H7 (cell line): ENCODE measurements at regions not wholly inside any gene's neighbourhood (a gene's known extent, or its start where the extent isn't known, plus 50 kb on each side); places are given as distances from the start of the nearest gene placed in this dataset.
A peak's percentile ranks its signal among the peaks of the same experiment; 100 is the strongest.
"Not testable (repeated sequence)": the region's sequence is repeated elsewhere in the genome, so short reads cannot be mapped to it uniquely, and the experiment has no call there.

Experiments used
- DNase-seq: peaks from one replicate; pipeline ENCODE4 v3.0.0; 2012
- H3K27me3 ChIP-seq: 2 replicates; pipeline ENCODE4 v1.6.0; 2011; ENCODE audit warnings: mild to moderate bottlenecking, low read length; ENCODE audit not compliant: control insufficient read depth, insufficient read depth
- H3K36me3 ChIP-seq: replicated peaks from 2 replicates; pipeline ENCODE4 v1.5.1; 2011; ENCODE audit warnings: low read length; ENCODE audit not compliant: control insufficient read depth, insufficient read depth
- H3K4me3 ChIP-seq: 2 replicates; pipeline ENCODE4 v1.5.1; 2011; ENCODE audit warnings: low read depth, mild to moderate bottlenecking, control low read depth, low read length, moderate library complexity; ENCODE audit not compliant: insufficient read depth

- H3K36me3 ChIP-seq, result no peaks in the 10 kb centered on the region
- DNase-seq, result no peak
- no peaks in the 10 kb centered on the region for H3K27me3 ChIP-seq
- H3K4me3 ChIP-seq, result no peak overlapping the region
Observed at GRCh38 chr9:84054341-84055010, 73.9 kb downstream of the RMI1 start.

DNA sequence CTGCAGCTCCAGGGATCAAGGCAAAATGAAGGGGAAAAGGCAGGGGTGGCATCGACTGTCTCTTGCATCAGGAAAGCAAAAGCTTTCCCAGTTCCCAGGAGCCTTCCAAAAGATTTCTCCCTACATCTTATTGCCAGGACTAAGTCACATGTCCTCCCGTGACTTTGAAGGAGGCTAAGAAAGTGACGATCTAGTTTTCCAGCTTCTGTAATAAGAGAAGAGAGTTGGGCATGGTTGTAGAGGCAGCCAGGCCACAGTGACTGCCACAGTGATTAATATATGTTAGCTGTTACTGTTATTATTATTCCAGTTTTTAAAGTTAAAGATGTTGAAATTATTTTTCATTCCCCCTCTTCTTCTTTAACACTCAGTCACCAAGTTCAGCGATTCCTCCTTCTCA is 77.1 kb downstream of the RMI1 start:
- no peak for DNase-seq
- no peaks in the 10 kb centered on the region for H3K36me3 ChIP-seq
- H3K4me3 ChIP-seq, result no peak overlapping the region
- no peaks in the 10 kb centered on the region for H3K27me3 ChIP-seq

DNA sequence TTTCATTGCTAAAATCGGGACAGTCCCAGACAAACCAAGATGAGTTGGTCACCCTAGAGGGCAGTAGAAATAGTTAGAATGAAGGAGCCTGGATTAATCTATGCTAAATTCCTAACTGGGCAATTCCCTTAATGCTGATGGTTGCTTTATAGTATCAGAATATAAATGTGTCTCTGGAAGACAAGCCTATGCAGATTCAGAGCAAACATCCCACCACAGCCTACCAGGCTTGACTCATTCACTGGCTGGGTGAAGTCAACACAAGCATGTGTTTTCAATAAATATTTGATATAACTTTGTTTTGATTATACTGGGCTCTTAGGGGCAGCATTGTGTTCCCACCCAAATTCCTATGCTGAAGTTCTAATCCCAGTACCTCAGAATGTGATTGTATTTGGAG is 79.3 kb downstream of the RMI1 start:
- no peak for DNase-seq
- no peaks in the 10 kb centered on the region for H3K27me3 ChIP-seq
- H3K36me3 ChIP-seq, result no peaks in the 10 kb centered on the region
- no peak overlapping the region for H3K4me3 ChIP-seq

DNA sequence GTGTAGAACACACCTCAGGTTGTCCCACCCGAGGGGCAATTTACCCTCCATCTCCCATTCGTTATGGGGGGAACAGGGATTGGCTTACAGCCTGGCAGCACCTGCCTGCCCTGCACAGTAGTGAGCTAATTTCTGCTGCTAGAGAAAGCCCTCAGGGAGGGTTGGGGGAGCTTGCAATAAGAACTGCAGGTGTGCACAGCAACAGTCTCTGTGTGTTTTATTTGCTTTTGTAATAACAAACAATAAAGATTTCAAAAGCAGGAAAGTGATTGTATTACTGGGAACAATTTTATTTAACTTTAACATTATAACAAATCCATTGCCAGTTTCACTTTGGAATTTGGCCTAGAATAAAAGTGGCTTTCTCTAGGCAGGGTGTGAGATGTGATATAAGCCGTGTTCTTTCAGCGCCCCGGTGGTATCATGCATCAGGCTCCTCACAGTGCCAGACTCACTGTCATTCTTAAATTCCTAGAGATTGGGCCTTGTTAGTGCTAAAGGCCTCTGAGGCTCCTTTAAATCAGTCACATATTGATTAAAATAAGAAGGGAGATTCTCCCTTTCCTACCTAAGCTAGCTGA is 81.1 kb downstream of the RMI1 start:
- no peaks in the 10 kb centered on the region for H3K36me3 ChIP-seq
- DNase-seq, result no peak
- no peaks in the 10 kb centered on the region for H3K27me3 ChIP-seq
- no peak overlapping the region for H3K4me3 ChIP-seq

DNA sequence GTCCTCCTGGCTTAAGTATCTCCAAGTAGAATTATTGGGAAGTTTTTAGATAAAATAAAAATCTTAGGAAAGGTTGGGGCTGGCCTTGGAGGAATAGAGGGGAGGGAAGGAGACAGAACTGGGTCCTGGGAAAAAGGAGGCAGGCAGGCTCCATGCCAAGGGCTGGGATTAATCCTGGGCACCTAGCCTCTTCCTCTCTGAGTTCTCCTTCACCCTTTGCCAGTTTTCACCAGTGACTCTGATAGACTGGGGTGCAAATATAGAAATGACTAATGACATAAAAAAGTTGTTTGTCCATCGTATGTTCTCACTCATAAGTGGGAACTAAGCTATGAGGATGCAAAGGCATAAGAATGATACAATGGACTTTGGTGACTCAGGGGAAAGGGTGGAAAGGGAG is 81.9 kb downstream of the RMI1 start:
- no peak for DNase-seq
- H3K27me3 ChIP-seq, result no peaks in the 10 kb centered on the region
- H3K4me3 ChIP-seq, result no peak overlapping the region
- no peaks in the 10 kb centered on the region for H3K36me3 ChIP-seq

- H3K27me3 ChIP-seq, result no peaks in the 10 kb centered on the region
- no peaks in the 10 kb centered on the region for H3K36me3 ChIP-seq
- no peak overlapping the region for H3K4me3 ChIP-seq
- DNase-seq, result no peak
Observed at GRCh38 chr9:84067821-84068220, 87.2 kb downstream of the RMI1 start.

- no peak for DNase-seq
- Histone ChIP-seq H3K27me3 (no peaks in the 10 kb centered on the region), H3K4me3 (no peak overlapping the region), H3K36me3 (no peaks in the 10 kb centered on the region)
Observed at GRCh38 chr9:84068872-84069271, 88.3 kb downstream of the RMI1 start.

- no peak for DNase-seq
- Histone ChIP-seq H3K27me3 (no peaks in the 10 kb centered on the region), H3K4me3 (no peak overlapping the region), H3K36me3 (no peaks in the 10 kb centered on the region)
Observed at GRCh38 chr9:84070590-84070989, 90.0 kb downstream of the RMI1 start.

DNA sequence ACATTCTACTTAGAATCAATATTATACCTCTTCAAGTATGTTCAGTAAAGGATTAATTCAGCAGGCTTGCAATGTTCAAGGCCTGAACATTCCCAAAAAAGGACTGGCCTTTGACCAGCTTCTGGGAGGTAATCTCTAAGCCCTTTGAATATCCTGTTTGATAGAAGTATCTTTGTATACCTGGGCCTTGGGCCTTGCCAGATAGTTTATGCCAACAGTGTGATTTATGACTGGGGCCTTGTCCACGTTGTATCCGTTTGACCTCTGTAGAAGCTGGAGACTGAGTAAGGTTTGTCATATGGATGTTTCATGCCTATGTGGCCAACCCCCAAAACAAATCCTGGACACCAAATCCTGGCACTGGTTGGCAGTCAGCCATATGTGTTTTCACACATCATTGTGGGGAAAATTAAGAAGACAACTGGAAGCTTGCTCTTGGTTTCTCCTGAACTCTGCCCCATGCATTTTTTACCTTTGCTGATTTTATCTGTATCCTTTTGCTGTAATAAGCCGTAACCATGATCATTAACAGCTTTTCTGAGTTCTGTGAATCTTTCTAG is 92.1 kb downstream of the RMI1 start:
- no peak for DNase-seq
- no peaks in the 10 kb centered on the region for H3K27me3 ChIP-seq
- no peaks in the 10 kb centered on the region for H3K36me3 ChIP-seq
- no peak overlapping the region for H3K4me3 ChIP-seq

GRCh38 chr9:84075004-84075403 is 94.4 kb downstream of the RMI1 start:
- Histone ChIP-seq H3K27me3 (no peaks in the 10 kb centered on the region), H3K4me3 (no peak overlapping the region), H3K36me3 (no peaks in the 10 kb centered on the region)
- DNase-seq, result no peak

DNA sequence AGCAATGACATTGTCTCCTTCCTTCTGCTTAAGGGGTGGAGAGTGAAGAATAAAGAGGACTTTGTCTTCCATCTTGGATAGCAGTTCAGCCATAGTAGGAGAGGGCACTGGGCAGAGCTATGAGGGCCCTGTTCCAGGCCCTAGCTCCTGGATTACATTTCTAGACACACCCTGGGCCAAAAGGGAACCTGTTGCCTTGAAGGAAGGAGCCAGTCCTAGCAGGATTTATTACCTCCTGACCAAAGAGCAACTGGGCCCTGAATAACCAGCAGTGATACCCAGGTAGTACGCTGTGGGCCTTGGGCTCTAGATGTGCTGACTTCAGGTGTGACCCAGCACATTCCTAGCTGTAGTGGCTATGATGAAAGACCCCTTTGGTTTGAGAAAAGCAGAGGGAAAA is 95.8 kb downstream of the RMI1 start:
- no peak for DNase-seq
- no peaks in the 10 kb centered on the region for H3K27me3 ChIP-seq
- no peak overlapping the region for H3K4me3 ChIP-seq

GRCh38 chr9:84077816-84078215 is 97.2 kb downstream of the RMI1 start:
- H3K27me3 ChIP-seq, DNase-seq, H3K4me3 ChIP-seq, H3K36me3 ChIP-seq: not testable (repeated sequence)

More for the DNA sequence above, 95.8 kb downstream of the RMI1 start:
- no peaks in the 10 kb centered on the region for H3K36me3 ChIP-seq

GRCh38 chr9:84079994-84080393 is 99.4 kb downstream of the RMI1 start:
- H3K36me3 ChIP-seq, result no peaks in the 10 kb centered on the region
- no peaks in the 10 kb centered on the region for H3K27me3 ChIP-seq
- H3K4me3 ChIP-seq, result no peak overlapping the region
- DNase-seq, result no peak

DNA sequence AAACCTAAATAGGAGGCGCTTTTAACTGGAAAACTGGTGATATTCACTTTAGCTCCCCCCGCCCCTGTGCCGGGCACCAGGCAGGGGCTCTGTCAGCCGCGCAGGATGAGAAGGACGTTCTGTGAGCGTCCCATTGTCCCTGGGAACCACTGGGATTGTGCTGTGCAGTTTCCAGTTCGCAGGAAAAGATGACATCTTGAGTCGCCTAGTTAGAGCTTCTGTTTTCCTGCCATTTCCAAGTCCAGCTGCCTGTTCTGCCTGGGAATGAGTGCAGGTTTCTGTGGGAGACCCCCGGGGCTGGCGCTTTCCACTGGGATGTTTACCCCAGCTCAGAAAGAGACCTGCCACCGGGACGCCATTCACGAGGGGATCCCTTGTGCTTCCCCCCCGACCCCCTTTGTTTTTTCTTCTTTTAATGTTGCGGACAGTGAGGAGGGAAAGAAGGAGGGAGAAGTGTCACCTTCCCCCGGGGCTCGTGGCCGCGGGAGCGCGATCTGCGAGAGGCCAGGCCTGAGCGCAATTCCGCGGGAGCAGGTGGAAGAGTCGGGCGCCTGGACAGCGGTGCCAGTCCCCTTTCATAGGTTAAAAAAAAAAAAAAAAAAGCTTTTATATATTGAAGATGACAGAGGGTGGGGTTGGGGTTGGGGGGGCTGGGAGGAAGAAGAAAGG is 121.5 kb downstream of the RMI1 start:
- DNase-seq, result peak; percentile 43
- no peaks in the 10 kb centered on the region for H3K36me3 ChIP-seq
- H3K4me3 ChIP-seq, result peak overlapping the region; percentile 28; the same call in 1 of the 2 replicates
- peaks cover 16% of the 10 kb centered on the region for H3K27me3 ChIP-seq
